ENCODE measurements at regions not wholly inside any gene's neighbourhood (a gene's known extent, or its start where the extent isn't known, plus 50 kb on each side); places are given as distances from the start of the nearest gene placed in this dataset.

DNA sequence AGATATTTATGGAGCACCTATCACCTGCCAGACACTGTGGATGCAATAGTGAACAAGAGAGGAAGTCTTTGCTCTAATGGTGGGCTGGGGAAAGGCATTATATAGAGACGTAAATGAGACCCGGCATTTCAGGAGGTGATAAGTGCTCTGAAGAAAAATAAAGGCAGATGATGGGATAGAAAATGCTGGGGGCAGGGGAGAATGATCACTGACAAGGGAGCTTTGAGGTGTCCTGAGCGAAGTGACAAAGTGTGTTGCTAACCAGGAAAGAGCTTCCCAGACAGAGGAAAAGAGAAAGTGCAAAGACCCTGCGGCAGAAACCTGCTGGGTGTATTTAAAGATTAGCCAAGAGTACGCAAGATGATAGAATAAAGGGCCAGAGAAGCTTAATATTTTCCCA, 1096.1 kb downstream of the BCL11B start:
- H3K4me3 ChIP-seq (ENCODE audit: low read depth, low read length): no peak overlapping the region
- no peaks in the 10 kb centered on the region for H3K9me3 ChIP-seq (ENCODE audit: control insufficient read depth, insufficient read depth, low read depth, low read length)
- no peaks in the 10 kb centered on the region for H3K36me3 ChIP-seq (ENCODE audit: control insufficient read depth in 2 of 2, insufficient read depth in 1 of 2, low read length in 2 of 2)
- ChIA-PET POLR2A (no interaction called here), CTCF (no interaction called here)
- TF ChIP-seq ZNF10 (tag by site-specific recombination; IDR thresholded peaks at IDR 0.05) (no peak), ZNF133 (tag by site-specific recombination; IDR thresholded peaks at IDR 0.05) (no peak), ZFP3 (tag by site-specific recombination; IDR thresholded peaks at IDR 0.05; ENCODE audit: low read depth) (no peak), BCL11B (tag by site-specific recombination; IDR thresholded peaks at IDR 0.05; ENCODE audit: low read depth) (no peak), EGR2 (tag by site-specific recombination; IDR thresholded peaks at IDR 0.05; ENCODE audit: low read depth) (no peak), WT1 (tag by site-specific recombination; IDR thresholded peaks at IDR 0.05) (no peak), ZNF16 (tag by site-specific recombination; IDR thresholded peaks at IDR 0.05; ENCODE audit: low read depth) (no peak), ZNF501 (tag by site-specific recombination; IDR thresholded peaks at IDR 0.05) (no peak)
- H3K4me1 ChIP-seq (ENCODE audit: control insufficient read depth, insufficient read depth, low read length): no peaks in the 10 kb centered on the region
- H3K27ac ChIP-seq (ENCODE audit: extremely low read depth, low read depth, low read length): no peak overlapping the region

DNA sequence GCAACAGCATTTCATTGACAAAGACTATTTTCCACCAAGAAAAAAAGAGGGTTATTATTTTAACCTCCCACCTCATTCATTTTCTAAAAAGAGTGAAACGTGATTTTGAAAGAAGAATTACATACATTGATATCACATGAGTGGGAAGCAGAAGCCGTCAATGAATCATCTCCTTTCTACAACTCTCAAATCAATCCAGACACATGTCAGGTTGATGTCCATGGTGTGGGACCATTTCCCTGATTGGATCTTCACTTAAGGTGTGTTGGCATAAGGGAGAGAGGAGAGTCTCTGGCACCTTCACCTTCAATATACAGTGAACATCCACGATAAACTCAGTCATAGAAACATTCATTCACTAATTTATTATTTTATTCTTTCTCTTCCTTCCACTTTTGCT, 1095.1 kb downstream of the BCL11B start:
- TF ChIP-seq ZFP41 (tag by site-specific recombination; IDR thresholded peaks at IDR 0.05; ENCODE audit: borderline replicate concordance) (no peak), YY2 (tag by site-specific recombination; IDR thresholded peaks at IDR 0.05) (no peak), ZNF221 (tag by site-specific recombination; IDR thresholded peaks at IDR 0.05; ENCODE audit: borderline replicate concordance) (no peak)
- CTCF ChIA-PET: no interaction called here
- H3K27ac ChIP-seq (ENCODE audit: extremely low read depth, low read depth, low read length): no peak overlapping the region

GRCh38 chr14:98177551-98177950, 1094.4 kb downstream of the BCL11B start:
- no peak overlapping the region for H3K4me3 ChIP-seq (ENCODE audit: low read depth, low read length)
- H3K27ac ChIP-seq (ENCODE audit: extremely low read depth, low read depth, low read length): no peak overlapping the region
- CTCF ChIA-PET: no interaction called here
- no peaks in the 10 kb centered on the region for H3K9me3 ChIP-seq (ENCODE audit: control insufficient read depth, insufficient read depth, low read depth, low read length)
- no peaks in the 10 kb centered on the region for H3K36me3 ChIP-seq (ENCODE audit: control insufficient read depth in 2 of 2, insufficient read depth in 1 of 2, low read length in 2 of 2)
- POLR2A ChIA-PET: no interaction called here
- TF ChIP-seq ZNF274 (IDR thresholded peaks at IDR 0.05; ENCODE audit: low read length): no peak
- TF ChIP-seq ZNF274 (tag by site-specific recombination; IDR thresholded peaks at IDR 0.05; ENCODE audit: borderline replicate concordance): no peak
- TF ChIP-seq, protein P1, sequence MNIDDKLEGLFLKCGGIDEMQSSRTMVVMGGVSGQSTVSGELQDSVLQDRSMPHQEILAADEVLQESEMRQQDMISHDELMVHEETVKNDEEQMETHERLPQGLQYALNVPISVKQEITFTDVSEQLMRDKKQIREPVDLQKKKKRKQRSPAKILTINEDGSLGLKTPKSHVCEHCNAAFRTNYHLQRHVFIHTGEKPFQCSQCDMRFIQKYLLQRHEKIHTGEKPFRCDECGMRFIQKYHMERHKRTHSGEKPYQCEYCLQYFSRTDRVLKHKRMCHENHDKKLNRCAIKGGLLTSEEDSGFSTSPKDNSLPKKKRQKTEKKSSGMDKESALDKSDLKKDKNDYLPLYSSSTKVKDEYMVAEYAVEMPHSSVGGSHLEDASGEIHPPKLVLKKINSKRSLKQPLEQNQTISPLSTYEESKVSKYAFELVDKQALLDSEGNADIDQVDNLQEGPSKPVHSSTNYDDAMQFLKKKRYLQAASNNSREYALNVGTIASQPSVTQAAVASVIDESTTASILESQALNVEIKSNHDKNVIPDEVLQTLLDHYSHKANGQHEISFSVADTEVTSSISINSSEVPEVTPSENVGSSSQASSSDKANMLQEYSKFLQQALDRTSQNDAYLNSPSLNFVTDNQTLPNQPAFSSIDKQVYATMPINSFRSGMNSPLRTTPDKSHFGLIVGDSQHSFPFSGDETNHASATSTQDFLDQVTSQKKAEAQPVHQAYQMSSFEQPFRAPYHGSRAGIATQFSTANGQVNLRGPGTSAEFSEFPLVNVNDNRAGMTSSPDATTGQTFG (tag by site-specific recombination; IDR thresholded peaks at IDR 0.05; ENCODE audit: borderline replicate concordance): no peak
- no peak for TF ChIP-seq ZNF266 (tag by site-specific recombination; IDR thresholded peaks at IDR 0.05; ENCODE audit: low read depth)
- TF ChIP-seq ZNF548 (tag by site-specific recombination; IDR thresholded peaks at IDR 0.05): no peak
- TF ChIP-seq ZNF239 (tag by site-specific recombination; IDR thresholded peaks at IDR 0.05): no peak
- TF ChIP-seq ZNF704 (tag by site-specific recombination; IDR thresholded peaks at IDR 0.05): no peak
- no peak for TF ChIP-seq ZNF26 (tag by site-specific recombination; IDR thresholded peaks at IDR 0.05)
- no peak for TF ChIP-seq TRIM28 (IDR thresholded peaks at IDR 0.05; ENCODE audit: borderline replicate concordance, low read length)
- no peak for TF ChIP-seq SP2 (tag by site-specific recombination; IDR thresholded peaks at IDR 0.05)
- TF ChIP-seq ZNF610 (tag by site-specific recombination; IDR thresholded peaks at IDR 0.05; ENCODE audit: borderline replicate concordance): no peak
- no peak for TF ChIP-seq RBAK (tag by site-specific recombination; IDR thresholded peaks at IDR 0.05)
- no peak for TF ChIP-seq ZNF791 (tag by site-specific recombination; IDR thresholded peaks at IDR 0.05)
- no peak for TF ChIP-seq ZNF830 (tag by site-specific recombination; IDR thresholded peaks at IDR 0.05; ENCODE audit: low read depth)
- no peak for TF ChIP-seq KLF10 (tag by site-specific recombination; IDR thresholded peaks at IDR 0.05)
- no peaks in the 10 kb centered on the region for H3K4me1 ChIP-seq (ENCODE audit: control insufficient read depth, insufficient read depth, low read length)

More for the DNA sequence above, 1095.1 kb downstream of the BCL11B start:
- H3K4me1 ChIP-seq (ENCODE audit: control insufficient read depth, insufficient read depth, low read length): no peaks in the 10 kb centered on the region
- H3K4me3 ChIP-seq (ENCODE audit: low read depth, low read length): no peak overlapping the region
- POLR2A ChIA-PET: no interaction called here
- H3K36me3 ChIP-seq (ENCODE audit: control insufficient read depth in 2 of 2, insufficient read depth in 1 of 2, low read length in 2 of 2): no peaks in the 10 kb centered on the region
- H3K9me3 ChIP-seq (ENCODE audit: control insufficient read depth, insufficient read depth, low read depth, low read length): no peaks in the 10 kb centered on the region
